HCT116 (cell line): ENCODE measurements at regions not wholly inside any gene's neighbourhood (a gene's known extent, or its start where the extent isn't known, plus 50 kb on each side); places are given as distances from the start of the nearest gene placed in this dataset.

Experiments used
- ATF3 ChIP-seq: IDR thresholded peaks from 2 replicates; pipeline ENCODE4 v1.6.1; 2012
- CTCF ChIP-seq, 3 experiments: fragments of 200-600 bp in 1 of 3; sonication (generic) in 1 of 3; IDR thresholded peaks in 2 of 3; conservative IDR thresholded peaks in 1 of 3; 2 replicates each; pipeline ENCODE4 v1.5.1; 2012 to 2017; ENCODE audit warnings: low read depth in 2 of 3, low read length in 2 of 3, antibody characterized with exemption in 1 of 3, borderline replicate concordance in 1 of 3, control low read depth in 1 of 3, mild to moderate bottlenecking in 1 of 3, mixed read lengths in 1 of 3, mixed run types in 1 of 3, moderate library complexity in 1 of 3; ENCODE audit not compliant: insufficient read depth in 1 of 3
- EGR1 ChIP-seq: IDR thresholded peaks from 2 replicates; pipeline ENCODE4 v1.6.1; 2012; ENCODE audit warnings: low read depth
- ELF1 ChIP-seq: IDR thresholded peaks from 2 replicates; pipeline ENCODE4 v1.6.1; 2012; ENCODE audit warnings: low read depth, borderline replicate concordance
- EZH2 ChIP-seq: fragments of 200-600 bp; sonication (generic); IDR thresholded peaks from 2 replicates; pipeline ENCODE4 v1.6.1; 2017; ENCODE audit warnings: antibody characterized with exemption, mixed run types
- EZH2phosphoT487 ChIP-seq: fragments of 200-600 bp; IDR thresholded peaks from 2 replicates; pipeline ENCODE4 v1.6.1; 2018; ENCODE audit warnings: antibody characterized with exemption, borderline replicate concordance
- FOSL1 ChIP-seq: IDR thresholded peaks from 2 replicates; pipeline ENCODE4 v1.6.1; 2012; ENCODE audit warnings: low read depth
- POLR2A ChIP-seq: IDR thresholded peaks from 2 replicates; pipeline ENCODE4 v1.7.0; 2011; ENCODE audit warnings: borderline replicate concordance; ENCODE audit not compliant: insufficient read depth, insufficient read length; ENCODE audit errors: extremely low read depth
- POLR2AphosphoS5 ChIP-seq: IDR thresholded peaks from 2 replicates; pipeline ENCODE4 v1.6.1; 2011; ENCODE audit warnings: mild to moderate bottlenecking, low read depth, low read length, moderate library complexity
- SP1 ChIP-seq: IDR thresholded peaks from 2 replicates; pipeline ENCODE4 v1.6.1; 2012; ENCODE audit warnings: low read depth

- TF ChIP-seq CTCF (IDR thresholded peaks at IDR 0.05 in 2 of 3, conservative IDR thresholded peaks at IDR 0.05 in 1 of 3; ENCODE audit: borderline replicate concordance in 1 of 3, insufficient read depth in 1 of 3, low read depth in 2 of 3, low read length in 2 of 3) (no peak), ELF1 (no peak), EGR1 (no peak), FOSL1 (no peak), POLR2A (no peak), ATF3 (no peak), EZH2phosphoT487 (no peak), EZH2 (no peak), SP1 (no peak), POLR2AphosphoS5 (no peak)
These were observed 117.2 kb upstream of the DDX53 start for GRCh38 chrX:22882543-22882942.
